ENCODE measurements at regions not wholly inside any gene's neighbourhood (a gene's known extent, or its start where the extent isn't known, plus 50 kb on each side); places are given as distances from the start of the nearest gene placed in this dataset.

DNA sequence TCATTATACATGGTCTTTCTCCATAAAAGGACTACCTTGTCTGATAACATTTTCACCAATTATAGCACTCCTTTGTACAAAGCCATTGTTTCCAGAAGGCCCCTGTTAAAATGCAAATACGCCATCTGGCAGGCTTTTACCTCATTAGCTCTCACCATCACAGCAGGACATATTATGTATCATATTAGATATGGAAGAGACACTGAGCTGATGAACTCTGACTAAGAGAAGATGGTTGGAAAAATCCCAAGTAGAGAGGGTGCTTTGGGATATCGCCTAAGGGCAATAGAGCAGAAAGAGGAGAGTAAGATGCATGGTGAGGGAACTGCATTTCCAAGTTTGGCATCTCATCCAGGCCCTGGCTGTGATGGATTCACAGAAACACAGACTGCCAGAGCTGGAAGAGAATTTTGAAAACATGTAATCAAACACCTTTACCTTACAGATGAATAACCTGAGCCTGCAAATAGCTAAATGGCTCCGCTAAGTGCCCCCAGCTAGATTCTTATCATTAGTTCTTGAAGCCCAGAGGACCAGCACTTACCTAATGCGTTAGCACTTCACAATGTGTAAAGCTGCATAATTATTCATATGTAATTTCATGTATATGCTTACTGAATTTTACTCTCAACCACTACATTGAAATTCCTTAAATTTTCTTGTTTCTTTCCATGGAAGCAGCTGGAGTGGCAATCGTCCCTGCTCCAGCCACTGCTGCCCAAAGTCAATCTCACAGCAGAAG lies 393.6 kb upstream of the IZUMO3 start:
- TF ChIP-seq, protein P1, sequence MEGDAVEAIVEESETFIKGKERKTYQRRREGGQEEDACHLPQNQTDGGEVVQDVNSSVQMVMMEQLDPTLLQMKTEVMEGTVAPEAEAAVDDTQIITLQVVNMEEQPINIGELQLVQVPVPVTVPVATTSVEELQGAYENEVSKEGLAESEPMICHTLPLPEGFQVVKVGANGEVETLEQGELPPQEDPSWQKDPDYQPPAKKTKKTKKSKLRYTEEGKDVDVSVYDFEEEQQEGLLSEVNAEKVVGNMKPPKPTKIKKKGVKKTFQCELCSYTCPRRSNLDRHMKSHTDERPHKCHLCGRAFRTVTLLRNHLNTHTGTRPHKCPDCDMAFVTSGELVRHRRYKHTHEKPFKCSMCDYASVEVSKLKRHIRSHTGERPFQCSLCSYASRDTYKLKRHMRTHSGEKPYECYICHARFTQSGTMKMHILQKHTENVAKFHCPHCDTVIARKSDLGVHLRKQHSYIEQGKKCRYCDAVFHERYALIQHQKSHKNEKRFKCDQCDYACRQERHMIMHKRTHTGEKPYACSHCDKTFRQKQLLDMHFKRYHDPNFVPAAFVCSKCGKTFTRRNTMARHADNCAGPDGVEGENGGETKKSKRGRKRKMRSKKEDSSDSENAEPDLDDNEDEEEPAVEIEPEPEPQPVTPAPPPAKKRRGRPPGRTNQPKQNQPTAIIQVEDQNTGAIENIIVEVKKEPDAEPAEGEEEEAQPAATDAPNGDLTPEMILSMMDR (IDR thresholded peaks at IDR 0.05) = no peak
- TF ChIP-seq POLR2AphosphoS5 (IDR thresholded peaks at IDR 0.05) (no peak), EP300 (IDR thresholded peaks at IDR 0.05; ENCODE audit: low read depth) (no peak), POLR2A (IDR thresholded peaks at IDR 0.05) (no peak)

All from transverse colon (tissue), 4 donors.